ENCODE measurements at regions not wholly inside any gene's neighbourhood (a gene's known extent, or its start where the extent isn't known, plus 50 kb on each side); places are given as distances from the start of the nearest gene placed in this dataset.

- Histone ChIP-seq H3K79me2 (ENCODE audit: low read length) (no peaks in the 10 kb centered on the region), H3K36me3 (ENCODE audit: insufficient read depth, low read length) (no peaks in the 10 kb centered on the region), H3K9me2 (replicated peaks; ENCODE audit: insufficient read depth, low read length) (no peaks in the 10 kb centered on the region), H3K4me3 (ENCODE audit: low read length) (no peak overlapping the region), H2AFZ (ENCODE audit: low read length) (no peak overlapping the region), H3K4me1 (ENCODE audit: low read length) (no peaks in the 10 kb centered on the region), H3K27ac (ENCODE audit: low read length) (no peak overlapping the region), H3K9me3 (ENCODE audit: low read length) (no peaks in the 10 kb centered on the region), H3K9ac (ENCODE audit: low read length) (no peak overlapping the region), H3K27me3 (ENCODE audit: low read length) (no peaks in the 10 kb centered on the region), H3K4me2 (ENCODE audit: low read depth, low read length, poor library complexity, severe bottlenecking) (no peak overlapping the region), H4K20me1 (ENCODE audit: insufficient read depth, low read depth, low read length) (no peaks in the 10 kb centered on the region)
- no peak for DNase-seq
Observed at GRCh38 chr5:130277522-130277921, 373.3 kb downstream of the CHSY3 start.

GRCh38 chr5:130277002-130277401, 372.7 kb downstream of the CHSY3 start:
- Histone ChIP-seq H3K4me3 (ENCODE audit: low read length) (no peak overlapping the region), H3K9me3 (ENCODE audit: low read length) (no peaks in the 10 kb centered on the region), H3K9me2 (replicated peaks; ENCODE audit: insufficient read depth, low read length) (no peaks in the 10 kb centered on the region), H3K9ac (ENCODE audit: low read length) (no peak overlapping the region), H3K27me3 (ENCODE audit: low read length) (no peaks in the 10 kb centered on the region), H4K20me1 (ENCODE audit: insufficient read depth, low read depth, low read length) (no peaks in the 10 kb centered on the region), H3K4me1 (ENCODE audit: low read length) (no peaks in the 10 kb centered on the region), H3K27ac (ENCODE audit: low read length) (no peak overlapping the region), H3K4me2 (ENCODE audit: low read depth, low read length, poor library complexity, severe bottlenecking) (no peak overlapping the region), H2AFZ (ENCODE audit: low read length) (no peak overlapping the region), H3K79me2 (ENCODE audit: low read length) (no peaks in the 10 kb centered on the region), H3K36me3 (ENCODE audit: insufficient read depth, low read length) (no peaks in the 10 kb centered on the region)
- DNase-seq, result no peak

- no peak overlapping the region for H3K9ac ChIP-seq (ENCODE audit: low read length)
- H3K9me3 ChIP-seq (ENCODE audit: low read length), result no peaks in the 10 kb centered on the region
- no peaks in the 10 kb centered on the region for H4K20me1 ChIP-seq (ENCODE audit: insufficient read depth, low read depth, low read length)
- H3K9me2 ChIP-seq (replicated peaks; ENCODE audit: insufficient read depth, low read length), result no peaks in the 10 kb centered on the region
- no peak overlapping the region for H3K4me3 ChIP-seq (ENCODE audit: low read length)
- no peaks in the 10 kb centered on the region for H3K27me3 ChIP-seq (ENCODE audit: low read length)
- no peak for DNase-seq
- H3K4me1 ChIP-seq (ENCODE audit: low read length), result no peaks in the 10 kb centered on the region
- H3K36me3 ChIP-seq (ENCODE audit: insufficient read depth, low read length), result no peaks in the 10 kb centered on the region
- no peak overlapping the region for H3K4me2 ChIP-seq (ENCODE audit: low read depth, low read length, poor library complexity, severe bottlenecking)
- no peaks in the 10 kb centered on the region for H3K79me2 ChIP-seq (ENCODE audit: low read length)
- no peak overlapping the region for H3K27ac ChIP-seq (ENCODE audit: low read length)
- no peak overlapping the region for H2AFZ ChIP-seq (ENCODE audit: low read length)
Observed at GRCh38 chr5:130272837-130273236, 368.6 kb downstream of the CHSY3 start.

- Histone ChIP-seq H3K4me3 (ENCODE audit: low read length) (no peak overlapping the region), H3K9me2 (replicated peaks; ENCODE audit: insufficient read depth, low read length) (no peaks in the 10 kb centered on the region), H3K79me2 (ENCODE audit: low read length) (no peaks in the 10 kb centered on the region), H3K4me1 (ENCODE audit: low read length) (no peaks in the 10 kb centered on the region), H3K9me3 (ENCODE audit: low read length) (no peaks in the 10 kb centered on the region), H3K4me2 (ENCODE audit: low read depth, low read length, poor library complexity, severe bottlenecking) (no peak overlapping the region), H4K20me1 (ENCODE audit: insufficient read depth, low read depth, low read length) (no peaks in the 10 kb centered on the region), H3K36me3 (ENCODE audit: insufficient read depth, low read length) (no peaks in the 10 kb centered on the region), H3K27ac (ENCODE audit: low read length) (no peak overlapping the region), H3K9ac (ENCODE audit: low read length) (no peak overlapping the region), H2AFZ (ENCODE audit: low read length) (no peak overlapping the region), H3K27me3 (ENCODE audit: low read length) (no peaks in the 10 kb centered on the region)
- no peak for DNase-seq
Observed at GRCh38 chr5:130270786-130271185, 366.5 kb downstream of the CHSY3 start.

GRCh38 chr5:130268489-130268888, 364.2 kb downstream of the CHSY3 start:
- no peaks in the 10 kb centered on the region for H4K20me1 ChIP-seq (ENCODE audit: insufficient read depth, low read depth, low read length)

GRCh38 chr5:130267926-130268325, 363.7 kb downstream of the CHSY3 start:
- H3K79me2 ChIP-seq (ENCODE audit: low read length), result no peaks in the 10 kb centered on the region
- no peaks in the 10 kb centered on the region for H3K9me3 ChIP-seq (ENCODE audit: low read length)
- no peak overlapping the region for H3K9ac ChIP-seq (ENCODE audit: low read length)
- no peaks in the 10 kb centered on the region for H3K4me1 ChIP-seq (ENCODE audit: low read length)
- H3K27ac ChIP-seq (ENCODE audit: low read length), result no peak overlapping the region
- no peaks in the 10 kb centered on the region for H3K27me3 ChIP-seq (ENCODE audit: low read length)
- no peak for DNase-seq
- no peak overlapping the region for H3K4me3 ChIP-seq (ENCODE audit: low read length)
- H3K36me3 ChIP-seq (ENCODE audit: insufficient read depth, low read length), result no peaks in the 10 kb centered on the region
- H3K9me2 ChIP-seq (replicated peaks; ENCODE audit: insufficient read depth, low read length), result no peaks in the 10 kb centered on the region
- no peak overlapping the region for H3K4me2 ChIP-seq (ENCODE audit: low read depth, low read length, poor library complexity, severe bottlenecking)
- H2AFZ ChIP-seq (ENCODE audit: low read length), result no peak overlapping the region
- no peaks in the 10 kb centered on the region for H4K20me1 ChIP-seq (ENCODE audit: insufficient read depth, low read depth, low read length)

More at GRCh38 chr5:130268489-130268888, 364.2 kb downstream of the CHSY3 start:
- H2AFZ ChIP-seq (ENCODE audit: low read length), result no peak overlapping the region
- H3K27ac ChIP-seq (ENCODE audit: low read length), result no peak overlapping the region
- no peaks in the 10 kb centered on the region for H3K27me3 ChIP-seq (ENCODE audit: low read length)
- H3K4me2 ChIP-seq (ENCODE audit: low read depth, low read length, poor library complexity, severe bottlenecking), result no peak overlapping the region
- no peak overlapping the region for H3K9ac ChIP-seq (ENCODE audit: low read length)
- H3K36me3 ChIP-seq (ENCODE audit: insufficient read depth, low read length), result no peaks in the 10 kb centered on the region
- H3K79me2 ChIP-seq (ENCODE audit: low read length), result no peaks in the 10 kb centered on the region
- no peak for DNase-seq
- H3K9me2 ChIP-seq (replicated peaks; ENCODE audit: insufficient read depth, low read length), result no peaks in the 10 kb centered on the region
- H3K4me1 ChIP-seq (ENCODE audit: low read length), result no peaks in the 10 kb centered on the region
- no peaks in the 10 kb centered on the region for H3K9me3 ChIP-seq (ENCODE audit: low read length)
- H3K4me3 ChIP-seq (ENCODE audit: low read length), result no peak overlapping the region

GRCh38 chr5:130260481-130260880, 356.2 kb downstream of the CHSY3 start:
- Histone ChIP-seq H3K4me3 (ENCODE audit: low read length) (no peak overlapping the region), H2AFZ (ENCODE audit: low read length) (no peak overlapping the region), H3K4me2 (ENCODE audit: low read depth, low read length, poor library complexity, severe bottlenecking) (no peak overlapping the region), H4K20me1 (ENCODE audit: insufficient read depth, low read depth, low read length) (no peaks in the 10 kb centered on the region), H3K9me2 (replicated peaks; ENCODE audit: insufficient read depth, low read length) (no peaks in the 10 kb centered on the region), H3K36me3 (ENCODE audit: insufficient read depth, low read length) (no peaks in the 10 kb centered on the region), H3K27ac (ENCODE audit: low read length) (no peak overlapping the region), H3K9ac (ENCODE audit: low read length) (no peak overlapping the region), H3K4me1 (ENCODE audit: low read length) (no peaks in the 10 kb centered on the region), H3K79me2 (ENCODE audit: low read length) (no peaks in the 10 kb centered on the region), H3K27me3 (ENCODE audit: low read length) (no peaks in the 10 kb centered on the region), H3K9me3 (ENCODE audit: low read length) (no peaks in the 10 kb centered on the region)
- no peak for DNase-seq

GRCh38 chr5:130251931-130252330, 347.7 kb downstream of the CHSY3 start:
- Histone ChIP-seq H3K9me2 (replicated peaks; ENCODE audit: insufficient read depth, low read length) (no peaks in the 10 kb centered on the region), H3K79me2 (ENCODE audit: low read length) (no peaks in the 10 kb centered on the region), H3K27me3 (ENCODE audit: low read length) (no peaks in the 10 kb centered on the region), H3K36me3 (ENCODE audit: insufficient read depth, low read length) (no peaks in the 10 kb centered on the region), H4K20me1 (ENCODE audit: insufficient read depth, low read depth, low read length) (no peaks in the 10 kb centered on the region), H3K4me2 (ENCODE audit: low read depth, low read length, poor library complexity, severe bottlenecking) (no peak overlapping the region), H3K4me1 (ENCODE audit: low read length) (no peaks in the 10 kb centered on the region), H3K4me3 (ENCODE audit: low read length) (no peak overlapping the region), H3K9ac (ENCODE audit: low read length) (no peak overlapping the region), H3K27ac (ENCODE audit: low read length) (no peak overlapping the region), H2AFZ (ENCODE audit: low read length) (no peak overlapping the region), H3K9me3 (ENCODE audit: low read length) (no peaks in the 10 kb centered on the region)
- DNase-seq, result no peak

GRCh38 chr5:130243641-130244040, 339.4 kb downstream of the CHSY3 start:
- Histone ChIP-seq H3K27ac (ENCODE audit: low read length) (no peak overlapping the region), H3K4me3 (ENCODE audit: low read length) (no peak overlapping the region), H2AFZ (ENCODE audit: low read length) (no peak overlapping the region), H3K4me1 (ENCODE audit: low read length) (no peaks in the 10 kb centered on the region), H3K4me2 (ENCODE audit: low read depth, low read length, poor library complexity, severe bottlenecking) (no peak overlapping the region), H3K27me3 (ENCODE audit: low read length) (no peaks in the 10 kb centered on the region), H3K36me3 (ENCODE audit: insufficient read depth, low read length) (no peaks in the 10 kb centered on the region), H3K9ac (ENCODE audit: low read length) (no peak overlapping the region), H3K9me3 (ENCODE audit: low read length) (no peaks in the 10 kb centered on the region), H3K9me2 (replicated peaks; ENCODE audit: insufficient read depth, low read length) (no peaks in the 10 kb centered on the region), H3K79me2 (ENCODE audit: low read length) (no peaks in the 10 kb centered on the region), H4K20me1 (ENCODE audit: insufficient read depth, low read depth, low read length) (no peaks in the 10 kb centered on the region)
- DNase-seq, result no peak

Measured in Karpas-422 (cell line).